ENCODE measurements at regions not wholly inside any gene's neighbourhood (a gene's known extent, or its start where the extent isn't known, plus 50 kb on each side); places are given as distances from the start of the nearest gene placed in this dataset.

- Mint-ChIP-seq H3K36me3 (no peaks in the 10 kb centered on the region), H3K27ac (no peak overlapping the region), H3K9me3 (no peaks in the 10 kb centered on the region)
- no peak for DNase-seq (ENCODE audit: low spot score in 2 of 2)
- ATAC-seq = no peak
Observed at GRCh38 chr3:193830791-193831191, 237.8 kb downstream of the OPA1 start.

GRCh38 chr3:193831495-193832455 lies 238.8 kb downstream of the OPA1 start:
- H3K9me3 Mint-ChIP-seq = no peaks in the 10 kb centered on the region
- no peak for DNase-seq (ENCODE audit: low spot score in 2 of 2)
- H3K36me3 Mint-ChIP-seq = no peaks in the 10 kb centered on the region
- ATAC-seq = peak in 1 of 2 donors; percentile 26
- H3K27ac Mint-ChIP-seq = no peak overlapping the region

GRCh38 chr3:193832833-193833413 lies 239.9 kb downstream of the OPA1 start:
- no peak overlapping the region for H3K27ac Mint-ChIP-seq
- DNase-seq (ENCODE audit: low spot score in 2 of 2) (no peak), ATAC-seq (no peak)
- H3K9me3 Mint-ChIP-seq = no peaks in the 10 kb centered on the region
- H3K36me3 Mint-ChIP-seq = no peaks in the 10 kb centered on the region

GRCh38 chr3:193833592-193833991 lies 240.6 kb downstream of the OPA1 start:
- Mint-ChIP-seq H3K27ac (no peak overlapping the region), H3K9me3 (no peaks in the 10 kb centered on the region), H3K36me3 (no peaks in the 10 kb centered on the region)
- DNase-seq (ENCODE audit: low spot score in 2 of 2) (no peak), ATAC-seq (no peak)

- Mint-ChIP-seq H3K9me3 (no peaks in the 10 kb centered on the region), H3K27ac (no peak overlapping the region), H3K36me3 (no peaks in the 10 kb centered on the region)
- DNase-seq (ENCODE audit: low spot score in 2 of 2) (no peak), ATAC-seq (no peak)
Observed at GRCh38 chr3:193835414-193835813, 242.4 kb downstream of the OPA1 start.

- Mint-ChIP-seq H3K36me3 (no peaks in the 10 kb centered on the region), H3K9me3 (no peaks in the 10 kb centered on the region), H3K27ac (no peak overlapping the region)
- ATAC-seq (no peak), DNase-seq (ENCODE audit: low spot score in 2 of 2) (no peak)
Observed at GRCh38 chr3:193836511-193836910, 243.5 kb downstream of the OPA1 start.

- Mint-ChIP-seq H3K9me3 (no peaks in the 10 kb centered on the region), H3K27ac (no peak overlapping the region), H3K36me3 (no peaks in the 10 kb centered on the region)
- no peak for DNase-seq (ENCODE audit: low spot score in 2 of 2)
- no peak for ATAC-seq
Observed at GRCh38 chr3:193836918-193837317, 243.9 kb downstream of the OPA1 start.

- Mint-ChIP-seq H3K9me3 (no peaks in the 10 kb centered on the region), H3K36me3 (no peaks in the 10 kb centered on the region), H3K27ac (no peak overlapping the region)
- ATAC-seq (no peak), DNase-seq (ENCODE audit: low spot score in 2 of 2) (no peak)
Observed at GRCh38 chr3:193837347-193837827, 244.4 kb downstream of the OPA1 start.

- no peaks in the 10 kb centered on the region for H3K36me3 Mint-ChIP-seq
- no peak for DNase-seq (ENCODE audit: low spot score in 2 of 2)
- ATAC-seq = no peak
- no peak overlapping the region for H3K27ac Mint-ChIP-seq
- H3K9me3 Mint-ChIP-seq = no peaks in the 10 kb centered on the region
Observed at GRCh38 chr3:193840111-193840641, 247.2 kb downstream of the OPA1 start.

GRCh38 chr3:193841581-193841980 lies 248.6 kb downstream of the OPA1 start:
- DNase-seq (ENCODE audit: low spot score in 2 of 2) = no peak

GRCh38 chr3:193842029-193842798 lies 249.2 kb downstream of the OPA1 start:
- Mint-ChIP-seq H3K36me3 (no peaks in the 10 kb centered on the region), H3K9me3 (no peaks in the 10 kb centered on the region), H3K27ac (no peak overlapping the region)
- ATAC-seq = no peak
- no peak for DNase-seq (ENCODE audit: low spot score in 2 of 2)

More at GRCh38 chr3:193841581-193841980, 248.6 kb downstream of the OPA1 start:
- Mint-ChIP-seq H3K27ac (no peak overlapping the region), H3K9me3 (no peaks in the 10 kb centered on the region), H3K36me3 (no peaks in the 10 kb centered on the region)
- no peak for ATAC-seq

- H3K27ac Mint-ChIP-seq = no peak overlapping the region
- no peaks in the 10 kb centered on the region for H3K36me3 Mint-ChIP-seq
- no peaks in the 10 kb centered on the region for H3K9me3 Mint-ChIP-seq
- no peak for ATAC-seq
- DNase-seq (ENCODE audit: low spot score in 2 of 2) = no peak
Observed at GRCh38 chr3:193842832-193843473, 249.9 kb downstream of the OPA1 start.

GRCh38 chr3:193843474-193844301 lies 250.7 kb downstream of the OPA1 start:
- no peak for DNase-seq (ENCODE audit: low spot score in 2 of 2)
- Mint-ChIP-seq H3K27ac (no peak overlapping the region), H3K9me3 (no peaks in the 10 kb centered on the region), H3K36me3 (no peaks in the 10 kb centered on the region)
- no peak for ATAC-seq

GRCh38 chr3:193844472-193844871 lies 251.5 kb downstream of the OPA1 start:
- no peaks in the 10 kb centered on the region for H3K9me3 Mint-ChIP-seq
- ATAC-seq (no peak), DNase-seq (ENCODE audit: low spot score in 2 of 2) (no peak)
- H3K27ac Mint-ChIP-seq = no peak overlapping the region
- no peaks in the 10 kb centered on the region for H3K36me3 Mint-ChIP-seq

- Mint-ChIP-seq H3K9me3 (no peaks in the 10 kb centered on the region), H3K27ac (no peak overlapping the region), H3K36me3 (no peaks in the 10 kb centered on the region)
- DNase-seq (ENCODE audit: low spot score in 2 of 2) (no peak), ATAC-seq (no peak)
Observed at GRCh38 chr3:193845144-193845543, 252.1 kb downstream of the OPA1 start.

GRCh38 chr3:193846569-193846968 lies 253.6 kb downstream of the OPA1 start:
- Mint-ChIP-seq H3K9me3 (no peaks in the 10 kb centered on the region), H3K36me3 (no peaks in the 10 kb centered on the region), H3K27ac (no peak overlapping the region)
- DNase-seq (ENCODE audit: low spot score in 2 of 2) (no peak), ATAC-seq (no peak)
